GM12873 (cell line): ENCODE measurements at regions not wholly inside any gene's neighbourhood (a gene's known extent, or its start where the extent isn't known, plus 50 kb on each side); places are given as distances from the start of the nearest gene placed in this dataset.

ENCODE experiments used
- CTCF ChIP-seq: IDR thresholded peaks from 2 replicates; pipeline ENCODE4 v1.5.1; 2012; ENCODE audit warnings: low read depth, mild to moderate bottlenecking, moderate library complexity, low read length, control low read depth; ENCODE audit not compliant: insufficient read depth; ENCODE audit errors: missing control alignments

- TF ChIP-seq CTCF: no peak
These were observed 111.6 kb downstream of the SIPA1L2 start for GRCh38 chr1:232518349-232518748.

GRCh38 chr1:232517204-232517603, 112.7 kb downstream of the SIPA1L2 start:
- TF ChIP-seq CTCF: no peak

GRCh38 chr1:232515706-232516105, 114.2 kb downstream of the SIPA1L2 start:
- no peak for TF ChIP-seq CTCF

GRCh38 chr1:232512712-232513111, 117.2 kb downstream of the SIPA1L2 start:
- TF ChIP-seq CTCF: no peak

GRCh38 chr1:232511172-232511571, 118.8 kb downstream of the SIPA1L2 start:
- no peak for TF ChIP-seq CTCF

GRCh38 chr1:232510367-232511110, 119.4 kb downstream of the SIPA1L2 start:
- TF ChIP-seq CTCF: no peak

GRCh38 chr1:232509570-232509969, 120.4 kb downstream of the SIPA1L2 start:
- TF ChIP-seq CTCF: no peak
